ENCODE measurements at regions not wholly inside any gene's neighbourhood (a gene's known extent, or its start where the extent isn't known, plus 50 kb on each side); places are given as distances from the start of the nearest gene placed in this dataset.

GRCh38 chr6:163757520-163757919 is 343.0 kb downstream of the QKI start:
- peak overlapping the region; percentile 56; the same call in 1 of the 3 replicates for H2BK15ac ChIP-seq (ENCODE audit: low read depth, low read length)
- H3K4me2 ChIP-seq (ENCODE audit: low read depth, low read length) = no peak overlapping the region
- no peaks in the 10 kb centered on the region for H3K79me1 ChIP-seq (ENCODE audit: low read depth in 1 of 2, low read length in 2 of 2)
- H4K91ac ChIP-seq (ENCODE audit: insufficient read depth, low read depth, low read length) = no peak overlapping the region
- H3K4ac ChIP-seq (ENCODE audit: low read depth, low read length) = peak overlapping the region; percentile 69; the same call in 1 of the 2 replicates
- H3K27ac ChIP-seq (ENCODE audit: insufficient read depth, low read length) = no peak overlapping the region
- in situ Hi-C loops (cut with MboI; ENCODE audit: low sequenced_read_pairs) (no loop called here), dilution Hi-C loops (cut with HindIII; ENCODE audit: low sequenced_read_pairs, unreplicated experiment) (no loop called here), intact Hi-C loops (cut with micrococcal nuclease) (no loop called here)
- no peak overlapping the region; the same call in 1 of the 2 replicates for H3K18ac ChIP-seq (ENCODE audit: low read depth, low read length)
- no peaks in the 10 kb centered on the region for H4K20me1 ChIP-seq (ENCODE audit: insufficient read depth, low read length)
- peaks cover 4% of the 10 kb centered on the region; the same call in 1 of the 2 replicates for H3K9me3 ChIP-seq (ENCODE audit: control insufficient read depth, insufficient read depth, low read length)
- H4K5ac ChIP-seq (ENCODE audit: low read depth, low read length) = no peak overlapping the region
- no peak for ATAC-seq (ENCODE audit: low read depth)
- no peaks in the 10 kb centered on the region for H3K36me3 ChIP-seq (ENCODE audit: control insufficient read depth, insufficient read depth, low read length)
- CTCF ChIA-PET = no interaction called here
- no peak overlapping the region for H3K56ac ChIP-seq (ENCODE audit: extremely low read depth, insufficient read depth, low read length)
- H3K27me3 ChIP-seq (ENCODE audit: control insufficient read depth, insufficient read depth, low read length) = no peaks in the 10 kb centered on the region
- H3K9me1 ChIP-seq (ENCODE audit: insufficient read depth, low read length) = no peaks in the 10 kb centered on the region
- H3K4me3 ChIP-seq (ENCODE audit: insufficient read depth, low read depth, low read length) = no peak overlapping the region
- no peak for TF ChIP-seq CHD1 (IDR thresholded peaks at IDR 0.05; ENCODE audit: low read depth, low read length)
- no peak for TF ChIP-seq MAZ (IDR thresholded peaks at IDR 0.05; ENCODE audit: borderline replicate concordance, low read depth, low read length)
- TF ChIP-seq SMC3 (IDR thresholded peaks at IDR 0.05; ENCODE audit: low read depth, low read length) = no peak
- no peak for TF ChIP-seq NFE2L2 (IDR thresholded peaks at IDR 0.05; ENCODE audit: low read depth, low read length)
- no peak for TF ChIP-seq RFX5 (IDR thresholded peaks at IDR 0.05; ENCODE audit: low read depth, low read length)
- no peak for TF ChIP-seq USF2 (IDR thresholded peaks at IDR 0.05; ENCODE audit: low read depth, low read length)
- no peak for TF ChIP-seq ELK1 (IDR thresholded peaks at IDR 0.05; ENCODE audit: borderline replicate concordance, low read depth, low read length)
- TF ChIP-seq MAFK (IDR thresholded peaks at IDR 0.05; ENCODE audit: low read depth, low read length) = no peak
- peak overlapping the region; percentile 27; the same call in 1 of the 2 replicates for H2BK120ac ChIP-seq (ENCODE audit: low read depth, low read length)
- H2AK5ac ChIP-seq (ENCODE audit: low read depth, low read length) = no peak overlapping the region
- H3K14ac ChIP-seq (replicated peaks; ENCODE audit: low read depth, low read length) = peak overlapping the region; percentile 61
- H2AFZ ChIP-seq (replicated peaks; ENCODE audit: low read length, poor library complexity) = peak overlapping the region; percentile 53
- POLR2A ChIA-PET (ENCODE audit: unreplicated experiment) = no interaction called here
- DNase-seq = no peak
- no peak overlapping the region for H3K23ac ChIP-seq (ENCODE audit: low read depth, low read length)
- peaks cover 5% of the 10 kb centered on the region; the same call in 1 of the 2 replicates for H3K4me1 ChIP-seq (ENCODE audit: control insufficient read depth, insufficient read depth, low read length)
- H2BK5ac ChIP-seq (ENCODE audit: low read depth, low read length, poor library complexity, severe bottlenecking) = peak overlapping the region; percentile 13
- peak overlapping the region; percentile 30; the same call in 1 of the 2 replicates for H2BK20ac ChIP-seq (ENCODE audit: low read depth, low read length)
- no TSS peak for BruUV-seq (replicated peaks)
- no peak overlapping the region for H2AK9ac ChIP-seq (replicated peaks; ENCODE audit: low read depth, low read length, poor library complexity)
- H3K9ac ChIP-seq (ENCODE audit: low read depth, low read length) = no peak overlapping the region
- H4K8ac ChIP-seq (ENCODE audit: low read depth in 2 of 2, low read length in 2 of 2) = no peak overlapping the region

Measured in IMR-90 (cell line).